ENCODE measurements at regions not wholly inside any gene's neighbourhood (a gene's known extent, or its start where the extent isn't known, plus 50 kb on each side); places are given as distances from the start of the nearest gene placed in this dataset.

DNA sequence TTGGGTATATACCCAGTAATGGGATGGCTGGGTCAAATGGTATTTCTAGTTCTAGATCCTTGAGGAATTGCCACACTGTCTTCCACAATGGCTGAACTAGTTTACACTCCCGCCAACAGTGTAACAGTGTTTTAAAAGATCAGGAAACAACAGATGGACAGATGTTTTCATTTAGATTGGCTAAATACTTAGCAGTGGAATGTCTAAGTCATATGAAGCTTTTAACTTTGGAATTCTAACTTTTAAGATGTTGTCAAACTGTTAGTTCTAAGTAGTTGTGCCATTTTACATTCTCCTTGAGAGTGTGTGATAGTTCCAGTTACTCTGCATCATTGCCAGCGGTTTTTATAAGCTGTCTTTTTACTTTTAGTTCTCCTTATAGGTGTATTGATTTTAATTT lies 688.8 kb downstream of the SEMA5A start:
- Histone ChIP-seq H3K36me3 (ENCODE audit: control insufficient read depth in 1 of 2, insufficient read depth in 2 of 2, low read length in 2 of 2) (no peaks in the 10 kb centered on the region), H2AFZ (ENCODE audit: low read depth, low read length, poor library complexity, severe bottlenecking) (no peak overlapping the region), H3K4me1 (ENCODE audit: control insufficient read depth in 1 of 2, insufficient read depth in 2 of 2, low read length in 2 of 2) (no peaks in the 10 kb centered on the region), H3K9me3 (ENCODE audit: control insufficient read depth in 1 of 2, insufficient read depth in 1 of 2, low read depth in 1 of 2, low read length in 2 of 2) (peaks cover 7 to 10% of the 10 kb centered on the region in 2 experiments; a peak in 2 of 4 replicates), H3K79me2 (ENCODE audit: insufficient read depth, low read length) (no peaks in the 10 kb centered on the region), H3K4me2 (ENCODE audit: low read length) (no peak overlapping the region), H3K27ac (ENCODE audit: low read depth, low read length) (no peak overlapping the region), H3K4me3 (replicated peaks in 1 of 2; ENCODE audit: low read depth in 1 of 2, low read length in 2 of 2) (no peak overlapping the region), H4K20me1 (ENCODE audit: insufficient read depth) (no peaks in the 10 kb centered on the region), H3K27me3 (ENCODE audit: insufficient read depth, low read length) (no peaks in the 10 kb centered on the region), H3K9me2 (ENCODE audit: insufficient read depth) (no peaks in the 10 kb centered on the region), H3K9ac (ENCODE audit: low read length) (no peak overlapping the region)
- ChIA-PET POLR2A (no interaction called here), RAD21 (ENCODE audit: low non-redundant PET in 1 of 2, low total read pairs in 2 of 2, uncharacterized antibody in 2 of 2, unreplicated experiment in 2 of 2) (no interaction called here), CTCF (no interaction called here)
- ATAC-seq = no peak
- intact Hi-C loops (cut with micrococcal nuclease) = no loop called here
- no peak for TF ChIP-seq ZNF274 (IDR thresholded peaks at IDR 0.05; ENCODE audit: low read depth, low read length)
- TF ChIP-seq ATF3 (IDR thresholded peaks at IDR 0.05) = no peak
- no peak for TF ChIP-seq YY1 (IDR thresholded peaks at IDR 0.05; ENCODE audit: extremely low read depth, insufficient replicate concordance, low read depth, low read length)
- no peak for TF ChIP-seq RAD21 (IDR thresholded peaks at IDR 0.05; ENCODE audit: low read depth)
- TF ChIP-seq, protein P1, sequence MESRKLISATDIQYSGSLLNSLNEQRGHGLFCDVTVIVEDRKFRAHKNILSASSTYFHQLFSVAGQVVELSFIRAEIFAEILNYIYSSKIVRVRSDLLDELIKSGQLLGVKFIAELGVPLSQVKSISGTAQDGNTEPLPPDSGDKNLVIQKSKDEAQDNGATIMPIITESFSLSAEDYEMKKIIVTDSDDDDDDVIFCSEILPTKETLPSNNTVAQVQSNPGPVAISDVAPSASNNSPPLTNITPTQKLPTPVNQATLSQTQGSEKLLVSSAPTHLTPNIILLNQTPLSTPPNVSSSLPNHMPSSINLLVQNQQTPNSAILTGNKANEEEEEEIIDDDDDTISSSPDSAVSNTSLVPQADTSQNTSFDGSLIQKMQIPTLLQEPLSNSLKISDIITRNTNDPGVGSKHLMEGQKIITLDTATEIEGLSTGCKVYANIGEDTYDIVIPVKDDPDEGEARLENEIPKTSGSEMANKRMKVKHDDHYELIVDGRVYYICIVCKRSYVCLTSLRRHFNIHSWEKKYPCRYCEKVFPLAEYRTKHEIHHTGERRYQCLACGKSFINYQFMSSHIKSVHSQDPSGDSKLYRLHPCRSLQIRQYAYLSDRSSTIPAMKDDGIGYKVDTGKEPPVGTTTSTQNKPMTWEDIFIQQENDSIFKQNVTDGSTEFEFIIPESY (IDR thresholded peaks at IDR 0.05; ENCODE audit: extremely low read depth, insufficient replicate concordance, low read length) = no peak
- no peak for TF ChIP-seq EGR1 (IDR thresholded peaks at IDR 0.05; ENCODE audit: low read depth)
- no peak for TF ChIP-seq POLR2A (IDR thresholded peaks at IDR 0.05; ENCODE audit: borderline replicate concordance, extremely low read depth, insufficient read depth, insufficient read length)
- no peak for TF ChIP-seq CEBPB (IDR thresholded peaks at IDR 0.05; ENCODE audit: low read depth)
- TF ChIP-seq SIN3A (IDR thresholded peaks at IDR 0.05; ENCODE audit: low read depth) = no peak
- no peak for TF ChIP-seq POLR2AphosphoS5 (IDR thresholded peaks at IDR 0.05; ENCODE audit: low read depth, low read length)
- TF ChIP-seq FOSL1 (IDR thresholded peaks at IDR 0.05; ENCODE audit: low read depth) = no peak
- no peak for TF ChIP-seq EZH2 (IDR thresholded peaks at IDR 0.05)
- TF ChIP-seq ELF1 (IDR thresholded peaks at IDR 0.05; ENCODE audit: borderline replicate concordance, low read depth) = no peak
- no peak for TF ChIP-seq SP1 (IDR thresholded peaks at IDR 0.05; ENCODE audit: low read depth)
- TF ChIP-seq, protein P2, sequence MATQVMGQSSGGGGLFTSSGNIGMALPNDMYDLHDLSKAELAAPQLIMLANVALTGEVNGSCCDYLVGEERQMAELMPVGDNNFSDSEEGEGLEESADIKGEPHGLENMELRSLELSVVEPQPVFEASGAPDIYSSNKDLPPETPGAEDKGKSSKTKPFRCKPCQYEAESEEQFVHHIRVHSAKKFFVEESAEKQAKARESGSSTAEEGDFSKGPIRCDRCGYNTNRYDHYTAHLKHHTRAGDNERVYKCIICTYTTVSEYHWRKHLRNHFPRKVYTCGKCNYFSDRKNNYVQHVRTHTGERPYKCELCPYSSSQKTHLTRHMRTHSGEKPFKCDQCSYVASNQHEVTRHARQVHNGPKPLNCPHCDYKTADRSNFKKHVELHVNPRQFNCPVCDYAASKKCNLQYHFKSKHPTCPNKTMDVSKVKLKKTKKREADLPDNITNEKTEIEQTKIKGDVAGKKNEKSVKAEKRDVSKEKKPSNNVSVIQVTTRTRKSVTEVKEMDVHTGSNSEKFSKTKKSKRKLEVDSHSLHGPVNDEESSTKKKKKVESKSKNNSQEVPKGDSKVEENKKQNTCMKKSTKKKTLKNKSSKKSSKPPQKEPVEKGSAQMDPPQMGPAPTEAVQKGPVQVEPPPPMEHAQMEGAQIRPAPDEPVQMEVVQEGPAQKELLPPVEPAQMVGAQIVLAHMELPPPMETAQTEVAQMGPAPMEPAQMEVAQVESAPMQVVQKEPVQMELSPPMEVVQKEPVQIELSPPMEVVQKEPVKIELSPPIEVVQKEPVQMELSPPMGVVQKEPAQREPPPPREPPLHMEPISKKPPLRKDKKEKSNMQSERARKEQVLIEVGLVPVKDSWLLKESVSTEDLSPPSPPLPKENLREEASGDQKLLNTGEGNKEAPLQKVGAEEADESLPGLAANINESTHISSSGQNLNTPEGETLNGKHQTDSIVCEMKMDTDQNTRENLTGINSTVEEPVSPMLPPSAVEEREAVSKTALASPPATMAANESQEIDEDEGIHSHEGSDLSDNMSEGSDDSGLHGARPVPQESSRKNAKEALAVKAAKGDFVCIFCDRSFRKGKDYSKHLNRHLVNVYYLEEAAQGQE (IDR thresholded peaks at IDR 0.05; ENCODE audit: low read depth) = no peak
- BruUV-seq (replicated peaks) = no TSS peak
- DNase-seq (ENCODE audit: low read depth, low spot score) = no peak
